CD4-positive, alpha-beta T cell (primary cell): ENCODE measurements at regions not wholly inside any gene's neighbourhood (a gene's known extent, or its start where the extent isn't known, plus 50 kb on each side); places are given as distances from the start of the nearest gene placed in this dataset.

Source experiments
- ATAC-seq: fragments of 200-7000 bp; cut with Tn5 transposase; one replicate; pipeline ENCODE4 v1.10.0; 2022; ENCODE audit warnings: mild to moderate bottlenecking; ENCODE audit not compliant: poor library complexity
- CTCF ChIA-PET: fragments of 350-600 bp; sonication (Branson Sonifier 250); formaldehyde crosslinking; loops from one replicate; lab custom pipeline; 2021; ENCODE audit warnings: antibody characterized with exemption, inconsistent platforms; lab: Charles Lee
- POLR2A ChIA-PET: fragments of 350-600 bp; sonication (Branson Sonifier 250); formaldehyde crosslinking; loops from one replicate; lab custom pipeline; 2021; ENCODE audit warnings: antibody characterized with exemption, inconsistent platforms; lab: Charles Lee
- DNase-seq, 14 experiments: peaks; one replicate each; pipeline ENCODE4 v3.0.0-alpha.2; 2013 to 2020; ENCODE audit warnings: mixed read lengths in 2 of 14
- H3K27ac ChIP-seq, 2 donors: one replicate each; pipeline versions ENCODE4 v1.5.1 to v1.7.0; 2013; ENCODE audit warnings: low read length in 2 of 2, low read depth in 1 of 2, mild to moderate bottlenecking in 1 of 2
- H3K27me3 ChIP-seq, 2 experiments: 1 replicate in 1 of 2; 2 replicates in 1 of 2; pipeline versions ENCODE4 v1.6.1 to v1.7.0; 2013; ENCODE audit warnings: low read length in 2 of 2, control low read depth in 1 of 2, mild to moderate bottlenecking in 1 of 2, moderate library complexity in 1 of 2; ENCODE audit not compliant: insufficient read depth in 2 of 2, control insufficient read depth in 1 of 2
- H3K36me3 ChIP-seq: one replicate; pipeline ENCODE4 v1.6.1; 2013; ENCODE audit warnings: low read length, control low read depth; ENCODE audit not compliant: insufficient read depth
- H3K4me1 ChIP-seq: one replicate; pipeline ENCODE4 v1.6.1; 2013; ENCODE audit warnings: low read length, control low read depth; ENCODE audit not compliant: insufficient read depth
- H3K4me3 ChIP-seq: one replicate; pipeline ENCODE4 v1.5.1; 2013; ENCODE audit warnings: mild to moderate bottlenecking, low read length, moderate library complexity
- H3K9me3 ChIP-seq, 2 experiments: 1 replicate in 1 of 2; 2 replicates in 1 of 2; pipeline versions ENCODE4 v1.6.1 to v1.7.0; 2013; ENCODE audit warnings: low read length in 2 of 2, mild to moderate bottlenecking in 2 of 2, control low read depth in 1 of 2, moderate library complexity in 1 of 2; ENCODE audit not compliant: control insufficient read depth in 1 of 2, insufficient read depth in 1 of 2
- H3K27ac Mint-ChIP-seq: one replicate; pipeline ENCODE4 v1.8.0; 2020; ENCODE audit warnings: mixed read lengths
- H3K27me3 Mint-ChIP-seq: one replicate; pipeline ENCODE4 v1.8.0; 2021; ENCODE audit warnings: mixed read lengths
- H3K36me3 Mint-ChIP-seq: one replicate; pipeline ENCODE4 v1.8.0; 2021; ENCODE audit warnings: low read depth, mixed read lengths
- H3K4me1 Mint-ChIP-seq: one replicate; pipeline ENCODE4 v1.8.0; 2021; ENCODE audit warnings: low read depth, mixed read lengths
- H3K4me3 Mint-ChIP-seq: one replicate; pipeline ENCODE4 v1.8.0; 2020; ENCODE audit warnings: mild to moderate bottlenecking, mixed read lengths
- H3K9me3 Mint-ChIP-seq: one replicate; pipeline ENCODE4 v1.8.0; 2020; ENCODE audit warnings: mixed read lengths
- CTCF ChIP-seq: fragments of 200-600 bp; IDR thresholded peaks from one replicate; pipeline ENCODE4 v1.8.0; 2022; ENCODE audit warnings: antibody characterized with exemption, mild to moderate bottlenecking
- intact Hi-C, 2 experiments: fragments of 100-400 bp; cut with DNase I in 1 of 2; cut with micrococcal nuclease in 1 of 2; formaldehyde crosslinking; loops; one replicate each; pipeline versions ENCODE4 v1.15.1 to v1.9.0; 2023 to 2025; cut with DNase I, micrococcal nuclease

- intact Hi-C loops: no loop called here
- no peak for TF ChIP-seq CTCF
- Histone ChIP-seq H3K27ac (no peak overlapping the region), H3K27me3 (no peaks in the 10 kb centered on the region), H3K36me3 (no peaks in the 10 kb centered on the region), H3K4me1 (no peaks in the 10 kb centered on the region), H3K9me3 (peaks cover 0 to 36% of the 10 kb centered on the region in 2 experiments), H3K4me3 (no peak overlapping the region)
- ATAC-seq (no peak), DNase-seq (no peak)
- Mint-ChIP-seq H3K9me3 (no peaks in the 10 kb centered on the region), H3K27me3 (peaks cover 4% of the 10 kb centered on the region), H3K36me3 (no peaks in the 10 kb centered on the region), H3K4me1 (no peaks in the 10 kb centered on the region), H3K27ac (no peak overlapping the region), H3K4me3 (no peak overlapping the region)
- ChIA-PET POLR2A (no interaction called here), CTCF (no interaction called here)
These were observed 137.6 kb downstream of the OLFM1 start for GRCh38 chr9:135224921-135225541.

- Histone ChIP-seq H3K27me3 (no peaks in the 10 kb centered on the region), H3K27ac (no peak overlapping the region), H3K36me3 (no peaks in the 10 kb centered on the region), H3K4me3 (no peak overlapping the region), H3K9me3 (peaks cover 0 to 36% of the 10 kb centered on the region in 2 experiments), H3K4me1 (no peaks in the 10 kb centered on the region)
- ChIA-PET CTCF (no interaction called here), POLR2A (no interaction called here)
- no peak overlapping the region for H3K27ac Mint-ChIP-seq
- no peak overlapping the region for H3K4me3 Mint-ChIP-seq
- peaks cover 4% of the 10 kb centered on the region for H3K27me3 Mint-ChIP-seq
- ATAC-seq: no peak
- H3K36me3 Mint-ChIP-seq: no peaks in the 10 kb centered on the region
- no peaks in the 10 kb centered on the region for H3K4me1 Mint-ChIP-seq
- intact Hi-C loops: no loop called here
- no peak for TF ChIP-seq CTCF
- no peaks in the 10 kb centered on the region for H3K9me3 Mint-ChIP-seq
- DNase-seq: no peak
These were observed 138.3 kb downstream of the OLFM1 start for GRCh38 chr9:135225619-135226228.

DNA sequence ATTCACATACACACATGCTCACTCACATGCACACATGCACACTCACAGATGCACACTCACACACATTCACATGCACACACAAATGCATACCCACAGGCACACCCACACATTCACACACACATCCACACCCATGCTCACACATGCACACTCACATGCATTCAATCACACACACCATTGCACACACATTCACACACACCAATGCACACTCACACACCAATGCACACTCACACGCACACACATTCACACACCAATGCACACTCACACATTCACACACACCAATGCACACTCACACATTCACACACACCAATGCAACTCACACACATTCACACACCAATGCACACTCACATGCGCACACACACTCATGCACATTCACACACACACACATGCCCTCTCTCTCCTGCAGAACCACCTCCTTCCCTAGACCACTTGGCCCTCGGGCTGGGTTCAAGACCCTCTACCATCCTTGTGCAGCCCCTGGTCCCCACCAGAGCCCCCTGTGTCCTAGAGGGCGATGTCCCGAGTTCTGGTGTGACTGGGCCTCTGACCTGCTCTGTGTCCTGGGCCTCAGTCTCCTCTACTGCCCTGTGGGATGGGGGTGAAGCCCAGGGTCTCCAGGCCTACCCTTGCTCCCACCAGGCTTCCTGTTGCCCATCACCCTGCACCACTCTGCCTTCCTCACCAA is 139.0 kb downstream of the OLFM1 start:
- no peak overlapping the region for H3K4me3 ChIP-seq
- H3K4me3 Mint-ChIP-seq: no peak overlapping the region
- H3K36me3 ChIP-seq: no peaks in the 10 kb centered on the region
- ATAC-seq (no peak), DNase-seq (no peak)
- no peaks in the 10 kb centered on the region for H3K36me3 Mint-ChIP-seq
- intact Hi-C loops: no loop called here
- peaks cover 4% of the 10 kb centered on the region for H3K27me3 Mint-ChIP-seq
- no peaks in the 10 kb centered on the region for H3K4me1 ChIP-seq
- H3K27ac Mint-ChIP-seq: no peak overlapping the region
- POLR2A ChIA-PET: no interaction called here
- H3K9me3 Mint-ChIP-seq: no peaks in the 10 kb centered on the region
- peaks cover 0 to 36% of the 10 kb centered on the region in 2 experiments for H3K9me3 ChIP-seq
- H3K27ac ChIP-seq: no peak overlapping the region
- H3K4me1 Mint-ChIP-seq: no peaks in the 10 kb centered on the region
- no peak for TF ChIP-seq CTCF
- CTCF ChIA-PET: no interaction called here
- H3K27me3 ChIP-seq: no peaks in the 10 kb centered on the region
